Karpas-422 (cell line): ENCODE measurements at regions not wholly inside any gene's neighbourhood (a gene's known extent, or its start where the extent isn't known, plus 50 kb on each side); places are given as distances from the start of the nearest gene placed in this dataset.

Experiments used
- DNase-seq: peaks from one replicate; pipeline ENCODE4 v3.0.0-alpha.2; 2015
- H2AFZ ChIP-seq: fragments of 200-600 bp; sonication (generic); 2 replicates; pipeline ENCODE4 v1.6.1; 2014; ENCODE audit warnings: antibody characterized with exemption, low read length, mixed read lengths
- H3K27ac ChIP-seq: fragments of 200-600 bp; sonication (generic); 2 replicates; pipeline ENCODE4 v1.5.1; 2014; ENCODE audit warnings: mild to moderate bottlenecking, low read length, moderate library complexity
- H3K27me3 ChIP-seq: fragments of 200-600 bp; sonication (generic); 2 replicates; pipeline ENCODE4 v1.6.1; 2014; ENCODE audit warnings: low read length, mixed read lengths
- H3K36me3 ChIP-seq: fragments of 200-600 bp; sonication (generic); 2 replicates; pipeline ENCODE4 v1.6.1; 2014; ENCODE audit warnings: low read length, mixed read lengths; ENCODE audit not compliant: insufficient read depth
- H3K4me1 ChIP-seq: fragments of 200-600 bp; sonication (generic); 2 replicates; pipeline ENCODE4 v1.6.1; 2014; ENCODE audit warnings: mild to moderate bottlenecking, low read length, mixed read lengths
- H3K4me2 ChIP-seq: fragments of 200-600 bp; sonication (generic); 2 replicates; pipeline ENCODE4 v1.6.1; 2014; ENCODE audit warnings: low read length, low read depth, mild to moderate bottlenecking; ENCODE audit not compliant: poor library complexity, severe bottlenecking
- H3K4me3 ChIP-seq: fragments of 200-600 bp; sonication (generic); 2 replicates; pipeline ENCODE4 v1.5.1; 2014; ENCODE audit warnings: mild to moderate bottlenecking, antibody characterized with exemption, low read length, mixed read lengths
- H3K79me2 ChIP-seq: fragments of 200-600 bp; sonication (generic); 2 replicates; pipeline ENCODE4 v1.6.1; 2014; ENCODE audit warnings: mild to moderate bottlenecking, low read length, mixed read lengths
- H3K9ac ChIP-seq: fragments of 200-600 bp; sonication (generic); 2 replicates; pipeline ENCODE4 v1.6.0; 2014; ENCODE audit warnings: low read length
- H3K9me2 ChIP-seq: fragments of 200-600 bp; sonication (generic), shearing (Covaris generic); replicated peaks from 2 replicates; pipeline ENCODE4 v1.6.0; 2014; ENCODE audit warnings: mild to moderate bottlenecking, low read length, moderate library complexity; ENCODE audit not compliant: insufficient read depth
- H3K9me3 ChIP-seq: fragments of 300-700, 200-600 bp; sonication (generic); 2 replicates; pipeline ENCODE4 v1.6.1; 2014; ENCODE audit warnings: low read length, mixed read lengths
- H4K20me1 ChIP-seq: fragments of 200-600 bp; sonication (generic); 2 replicates; pipeline ENCODE4 v1.6.1; 2014; ENCODE audit warnings: mild to moderate bottlenecking, antibody characterized with exemption, low read length, low read depth; ENCODE audit not compliant: insufficient read depth

DNA sequence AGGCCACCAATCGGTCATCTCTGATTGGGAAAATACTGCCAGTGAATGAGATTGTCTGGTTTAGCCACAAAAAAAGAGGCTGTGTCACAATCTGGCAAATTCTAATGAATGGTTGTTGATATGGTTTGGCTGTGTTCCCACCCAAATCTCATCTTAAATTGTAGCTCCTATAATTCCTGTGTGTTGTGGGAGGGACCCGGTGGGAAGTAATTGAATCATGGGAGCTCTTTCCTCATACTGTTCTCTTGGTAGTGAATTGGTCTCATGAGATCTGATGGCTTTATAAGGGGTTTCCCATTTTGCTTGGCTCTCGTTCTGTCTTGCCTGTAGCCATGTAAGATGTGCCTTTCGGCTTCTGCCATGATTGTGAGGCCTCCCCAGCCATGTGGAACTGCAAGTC, 838.3 kb downstream of the SLC4A3 start:
- no peaks in the 10 kb centered on the region for H3K79me2 ChIP-seq
- no peaks in the 10 kb centered on the region for H3K27me3 ChIP-seq
- no peaks in the 10 kb centered on the region for H3K4me1 ChIP-seq
- no peak overlapping the region for H3K9ac ChIP-seq
- no peaks in the 10 kb centered on the region for H3K9me3 ChIP-seq
- no peak overlapping the region for H3K27ac ChIP-seq
- no peak overlapping the region for H3K4me2 ChIP-seq
- H3K4me3 ChIP-seq = no peak overlapping the region
- H3K9me2 ChIP-seq = no peaks in the 10 kb centered on the region
- DNase-seq = no peak
- no peak overlapping the region for H2AFZ ChIP-seq
- H3K36me3 ChIP-seq = no peaks in the 10 kb centered on the region
- no peaks in the 10 kb centered on the region for H4K20me1 ChIP-seq

DNA sequence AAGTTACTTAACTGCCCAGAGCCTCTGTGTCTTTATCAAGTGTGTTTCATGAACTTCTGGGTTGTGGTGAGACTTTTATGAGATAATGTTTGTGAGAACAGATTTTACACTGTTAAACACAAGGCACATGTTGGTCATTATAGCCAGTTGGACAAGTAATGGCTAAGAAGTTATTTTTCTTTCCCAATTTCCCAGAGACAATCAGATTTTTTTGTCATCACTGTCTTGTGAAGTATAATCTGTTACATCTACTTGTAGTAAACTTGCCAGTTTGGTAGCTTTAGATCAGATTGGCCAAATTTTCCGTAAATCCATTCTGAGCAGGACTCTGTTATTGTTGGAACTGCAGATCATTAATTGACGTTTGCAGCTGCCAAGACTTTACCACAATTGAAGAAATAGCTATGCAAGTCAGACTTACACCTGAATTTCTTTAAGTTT, 838.8 kb downstream of the SLC4A3 start:
- Histone ChIP-seq H3K4me1 (no peaks in the 10 kb centered on the region), H3K4me3 (no peak overlapping the region), H3K36me3 (no peaks in the 10 kb centered on the region), H2AFZ (no peak overlapping the region), H3K9me3 (no peaks in the 10 kb centered on the region), H3K9me2 (no peaks in the 10 kb centered on the region), H3K4me2 (no peak overlapping the region), H3K27me3 (no peaks in the 10 kb centered on the region), H4K20me1 (no peaks in the 10 kb centered on the region), H3K79me2 (no peaks in the 10 kb centered on the region), H3K9ac (no peak overlapping the region), H3K27ac (no peak overlapping the region)
- DNase-seq = no peak

DNA sequence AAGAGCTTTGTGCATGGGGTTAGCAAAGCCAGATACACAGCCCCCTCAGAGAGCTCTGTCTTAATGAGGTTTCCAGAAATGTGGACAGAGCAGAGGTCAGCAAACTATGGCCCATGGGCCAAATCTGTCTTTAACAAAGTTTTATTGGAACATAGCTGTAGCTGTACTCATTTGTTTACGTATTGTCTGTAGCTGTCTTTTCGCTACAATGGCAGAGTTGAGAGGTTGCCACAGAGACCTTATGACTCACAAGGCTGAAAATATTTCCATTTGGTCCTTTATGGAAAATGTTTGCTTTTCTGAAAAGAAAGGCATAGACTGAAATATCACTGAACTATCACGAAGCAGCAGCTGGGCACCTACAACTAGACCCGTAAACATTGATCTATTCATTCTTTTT, 841.8 kb downstream of the SLC4A3 start:
- Histone ChIP-seq H3K9me3 (no peaks in the 10 kb centered on the region), H3K27me3 (no peaks in the 10 kb centered on the region), H3K9me2 (no peaks in the 10 kb centered on the region), H3K36me3 (no peaks in the 10 kb centered on the region), H3K9ac (no peak overlapping the region), H2AFZ (no peak overlapping the region), H3K4me3 (no peak overlapping the region), H3K4me1 (no peaks in the 10 kb centered on the region), H3K79me2 (no peaks in the 10 kb centered on the region), H4K20me1 (no peaks in the 10 kb centered on the region), H3K27ac (no peak overlapping the region), H3K4me2 (no peak overlapping the region)
- no peak for DNase-seq

DNA sequence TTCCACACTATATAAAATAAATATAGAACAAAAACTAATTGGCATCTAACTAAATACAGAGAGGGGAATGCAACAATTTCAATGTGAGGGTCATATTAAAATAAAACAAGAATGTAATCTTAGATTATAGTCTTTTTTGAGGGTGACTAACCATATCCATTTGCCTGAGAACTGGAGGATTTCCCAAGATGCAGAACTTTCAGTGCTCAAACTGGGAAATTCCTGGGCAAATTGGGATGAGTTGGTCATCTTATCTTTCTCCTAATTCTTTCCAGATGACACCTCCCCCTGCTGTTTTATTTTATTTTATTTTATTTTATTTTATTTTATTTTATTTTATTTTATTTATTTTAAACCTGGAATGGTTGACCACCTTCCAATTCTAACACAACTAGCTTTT, 846.2 kb downstream of the SLC4A3 start:
- no peak for DNase-seq
- Histone ChIP-seq H3K79me2 (no peaks in the 10 kb centered on the region), H4K20me1 (no peaks in the 10 kb centered on the region), H3K4me2 (no peak overlapping the region), H3K4me3 (no peak overlapping the region), H3K9me3 (no peaks in the 10 kb centered on the region), H3K4me1 (peaks cover 5% of the 10 kb centered on the region; the same call in 1 of the 2 replicates), H3K9ac (no peak overlapping the region), H3K27me3 (no peaks in the 10 kb centered on the region), H3K36me3 (no peaks in the 10 kb centered on the region), H3K27ac (no peak overlapping the region), H2AFZ (no peak overlapping the region), H3K9me2 (no peaks in the 10 kb centered on the region)

DNA sequence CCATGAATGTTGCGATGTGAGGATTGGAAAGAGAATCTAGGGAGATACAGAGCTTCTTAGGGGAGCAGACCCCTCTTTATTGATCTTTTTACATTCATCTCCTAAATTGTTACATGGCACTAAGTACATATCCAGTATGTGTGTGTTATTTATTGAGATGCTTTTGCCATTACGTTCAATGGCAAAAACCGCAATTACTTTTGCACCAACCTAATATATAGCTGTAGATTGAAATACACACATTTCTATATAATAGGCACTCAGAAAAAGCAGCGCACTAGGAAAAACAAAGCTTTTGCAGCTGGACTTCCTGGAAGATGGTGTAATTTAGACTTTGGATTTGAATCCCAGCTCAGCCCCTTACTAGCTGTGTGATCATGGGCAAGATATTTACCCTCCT, 849.4 kb downstream of the SLC4A3 start:
- H3K36me3 ChIP-seq = no peaks in the 10 kb centered on the region
- no peaks in the 10 kb centered on the region for H3K79me2 ChIP-seq
- H4K20me1 ChIP-seq = no peaks in the 10 kb centered on the region
- no peak for DNase-seq
- no peak overlapping the region for H2AFZ ChIP-seq
- no peaks in the 10 kb centered on the region for H3K9me3 ChIP-seq
- H3K4me3 ChIP-seq = no peak overlapping the region
- H3K9ac ChIP-seq = no peak overlapping the region
- no peak overlapping the region for H3K4me2 ChIP-seq
- no peaks in the 10 kb centered on the region for H3K9me2 ChIP-seq
- H3K27ac ChIP-seq = no peak overlapping the region
- peaks cover 5% of the 10 kb centered on the region; the same call in 1 of the 2 replicates for H3K4me1 ChIP-seq
- H3K27me3 ChIP-seq = no peaks in the 10 kb centered on the region

DNA sequence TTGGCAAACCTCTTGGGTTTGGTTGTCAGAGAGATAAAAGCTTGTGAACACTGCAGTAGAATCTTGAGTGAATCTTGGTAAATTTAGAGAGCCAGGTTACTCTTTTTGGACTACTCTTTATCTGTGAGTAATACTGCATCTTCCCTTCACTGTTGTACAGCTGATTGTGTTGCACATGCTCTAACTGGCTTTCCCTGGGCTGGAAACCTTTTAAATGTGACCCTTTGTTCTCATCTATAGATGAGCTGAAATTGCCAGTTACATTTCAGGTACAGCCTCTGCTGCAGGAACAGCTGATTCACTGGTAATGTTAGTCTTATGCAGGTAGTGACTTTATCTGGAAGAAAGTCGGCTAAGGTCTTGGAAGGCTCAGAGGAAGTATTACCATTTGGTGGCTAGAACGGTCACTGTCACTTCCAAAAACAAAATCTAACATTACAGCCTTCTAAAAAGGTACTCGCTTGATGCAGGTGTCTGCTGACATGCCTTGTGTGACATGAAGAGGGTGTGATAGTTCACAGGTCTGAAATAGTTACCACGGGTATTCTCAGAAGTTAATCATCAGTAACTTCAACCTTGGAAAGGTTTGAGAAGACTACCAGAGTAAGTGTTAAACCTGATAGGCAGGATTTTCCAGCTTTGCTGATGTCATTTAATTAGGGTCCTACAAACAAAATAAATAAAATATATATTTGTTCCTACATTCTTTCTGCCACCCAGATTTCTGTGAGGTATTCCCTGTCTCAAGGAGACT, 851.1 kb downstream of the SLC4A3 start:
- H3K9ac ChIP-seq = no peak overlapping the region
- H4K20me1 ChIP-seq = no peaks in the 10 kb centered on the region
- no peaks in the 10 kb centered on the region for H3K79me2 ChIP-seq
- no peak overlapping the region for H3K4me2 ChIP-seq
- peaks cover 5% of the 10 kb centered on the region; the same call in 1 of the 2 replicates for H3K4me1 ChIP-seq
- H2AFZ ChIP-seq = no peak overlapping the region
- no peak for DNase-seq
- no peaks in the 10 kb centered on the region for H3K9me3 ChIP-seq
- H3K4me3 ChIP-seq = no peak overlapping the region
- no peaks in the 10 kb centered on the region for H3K27me3 ChIP-seq
- no peak overlapping the region for H3K27ac ChIP-seq
- H3K36me3 ChIP-seq = no peaks in the 10 kb centered on the region
- no peaks in the 10 kb centered on the region for H3K9me2 ChIP-seq

DNA sequence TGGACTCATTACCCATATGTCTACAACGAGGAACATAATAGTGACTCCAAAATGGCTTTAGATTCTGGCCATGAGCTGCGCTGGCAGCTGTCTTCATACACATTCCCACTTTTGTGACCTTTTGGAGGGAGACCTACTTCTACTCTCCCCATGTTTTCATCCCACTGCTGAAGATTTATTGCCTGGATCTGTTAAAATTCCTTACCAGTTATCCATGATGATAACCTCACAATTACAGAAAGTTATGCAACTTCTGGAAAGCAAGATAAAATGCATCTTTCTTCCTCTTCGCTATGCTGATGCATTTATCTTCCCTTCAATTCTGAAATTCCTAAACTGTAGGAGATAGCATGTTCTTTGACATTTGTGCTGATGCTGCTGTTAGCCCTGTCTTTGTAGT, 855.3 kb downstream of the SLC4A3 start:
- no peak overlapping the region for H3K4me3 ChIP-seq
- H3K27me3 ChIP-seq = no peaks in the 10 kb centered on the region
- H3K4me2 ChIP-seq = no peak overlapping the region
- H3K9me3 ChIP-seq = no peaks in the 10 kb centered on the region
- H2AFZ ChIP-seq = no peak overlapping the region
- no peaks in the 10 kb centered on the region for H3K36me3 ChIP-seq
- H3K79me2 ChIP-seq = no peaks in the 10 kb centered on the region
- peak; percentile 25 for DNase-seq
- H3K9me2 ChIP-seq = no peaks in the 10 kb centered on the region
- H4K20me1 ChIP-seq = no peaks in the 10 kb centered on the region
- H3K27ac ChIP-seq = no peak overlapping the region
- peaks cover 4% of the 10 kb centered on the region; the same call in 1 of the 2 replicates for H3K4me1 ChIP-seq
- no peak overlapping the region for H3K9ac ChIP-seq

DNA sequence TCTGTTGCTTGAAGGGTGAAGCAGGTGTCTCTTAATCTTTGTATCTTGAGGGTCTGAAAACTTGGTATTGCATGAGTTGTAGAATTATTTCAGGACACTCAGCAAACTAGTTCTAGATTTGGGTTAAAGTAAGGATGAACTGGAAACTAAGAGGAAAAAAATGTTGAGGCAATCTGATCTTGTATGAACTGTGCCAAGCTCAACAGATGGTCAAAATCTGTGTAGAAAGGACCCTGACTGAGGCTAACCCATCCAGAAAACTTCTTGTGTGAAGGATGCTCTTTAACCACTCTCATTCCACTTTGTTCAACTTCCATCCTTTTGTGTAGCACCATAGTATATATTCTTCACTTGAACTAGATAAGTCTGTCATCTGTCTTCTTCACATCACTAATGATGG, 861.7 kb downstream of the SLC4A3 start:
- Histone ChIP-seq H2AFZ (no peak overlapping the region), H3K36me3 (no peaks in the 10 kb centered on the region), H3K79me2 (no peaks in the 10 kb centered on the region), H3K4me1 (no peaks in the 10 kb centered on the region), H3K4me3 (no peak overlapping the region), H4K20me1 (no peaks in the 10 kb centered on the region), H3K9me3 (no peaks in the 10 kb centered on the region), H3K27ac (no peak overlapping the region), H3K4me2 (no peak overlapping the region), H3K9ac (no peak overlapping the region), H3K9me2 (0 out of 2 replicates have a peak, but pooled peaks cover 3% of the 10 kb centered on the region), H3K27me3 (no peaks in the 10 kb centered on the region)
- DNase-seq = no peak
